Mesodermal cell (in vitro differentiated cells): ENCODE measurements at regions not wholly inside any gene's neighbourhood (a gene's known extent, or its start where the extent isn't known, plus 50 kb on each side); places are given as distances from the start of the nearest gene placed in this dataset.
"Not testable (repeated sequence)": the region's sequence is repeated elsewhere in the genome, so short reads cannot be mapped to it uniquely, and the experiment has no call there.

Source experiments
- H3K27ac ChIP-seq: 2 replicates; pipeline ENCODE4 v1.7.0; 2013; ENCODE audit warnings: mild to moderate bottlenecking, low read depth, low read length, moderate library complexity; ENCODE audit not compliant: severe bottlenecking
- H3K36me3 ChIP-seq: 2 replicates; pipeline ENCODE4 v1.7.1; 2013; ENCODE audit warnings: mild to moderate bottlenecking, low read length, moderate library complexity; ENCODE audit not compliant: control insufficient read depth, insufficient read depth
- H3K4me1 ChIP-seq: one replicate; pipeline ENCODE4 v1.7.1; 2013; ENCODE audit warnings: mild to moderate bottlenecking, low read length; ENCODE audit not compliant: insufficient read depth, control insufficient read depth, poor library complexity, severe bottlenecking
- H3K4me3 ChIP-seq: 2 replicates; pipeline ENCODE4 v1.7.0; 2013; ENCODE audit warnings: low read length, control low read depth, mild to moderate bottlenecking; ENCODE audit not compliant: insufficient read depth, poor library complexity, severe bottlenecking; ENCODE audit errors: extremely low read depth
- H3K9me3 ChIP-seq: 2 replicates; pipeline ENCODE4 v1.7.1; 2013; ENCODE audit warnings: mild to moderate bottlenecking, low read length, moderate library complexity; ENCODE audit not compliant: control insufficient read depth
- whole genome bisulfite sequencing, 2 experiments: methylation state at CpG; one replicate each; pipeline ENCODE4 v1.1.5; 2013; ENCODE audit warnings: missing lambda C conversion rate in 2 of 2; ENCODE audit not compliant: insufficient coverage in 2 of 2; 5-methylcytosine and 5-hydroxymethylcytosine counted together

GRCh38 chr2:44051593-44052347, 56.0 kb upstream of the LRPPRC start:
- no peaks in the 10 kb centered on the region for H3K9me3 ChIP-seq
- H3K27ac ChIP-seq, result no peak overlapping the region
- no peaks in the 10 kb centered on the region for H3K36me3 ChIP-seq
- WGBS, 2 experiments, result 17 to 75% methylated on average over 1 of the region's 7 CpGs
- H3K4me1 ChIP-seq, result peaks cover 3% of the 10 kb centered on the region
- no peak overlapping the region for H3K4me3 ChIP-seq

GRCh38 chr2:44052584-44052983, 56.8 kb upstream of the LRPPRC start:
- Histone ChIP-seq H3K9me3 (no peaks in the 10 kb centered on the region), H3K36me3 (no peaks in the 10 kb centered on the region), H3K27ac (no peak overlapping the region), H3K4me3 (no peak overlapping the region), H3K4me1 (peaks cover 3% of the 10 kb centered on the region)
- WGBS, 2 experiments, result 90 to 92% methylated on average over 3 to 6 of the region's 8 CpGs

DNA sequence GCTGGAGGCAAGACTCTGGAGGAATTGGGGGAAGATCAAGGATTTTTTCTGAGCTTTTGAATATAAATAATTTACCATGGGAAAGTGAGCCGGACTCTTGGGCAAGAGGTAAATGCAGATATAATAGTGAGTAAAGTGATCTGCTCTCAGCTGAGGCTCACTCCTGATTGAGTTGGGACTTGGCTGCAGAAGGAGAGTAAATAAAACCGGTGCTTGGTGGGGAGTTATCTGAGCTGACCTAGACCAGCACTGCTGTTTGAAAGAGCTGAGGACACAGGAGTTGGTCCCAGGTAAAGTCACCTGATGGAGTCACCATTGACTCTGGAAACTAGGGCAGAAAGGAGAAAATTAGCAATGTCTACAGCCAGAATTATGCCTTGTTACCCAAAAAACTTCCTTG, 57.3 kb upstream of the LRPPRC start:
- Histone ChIP-seq H3K36me3 (no peaks in the 10 kb centered on the region), H3K4me1 (peaks cover 3% of the 10 kb centered on the region), H3K9me3 (no peaks in the 10 kb centered on the region), H3K4me3 (no peak overlapping the region), H3K27ac (no peak overlapping the region)
- 71 to 88% methylated on average over 2 of the region's 2 CpGs for WGBS, 2 experiments

GRCh38 chr2:44053456-44053855, 57.7 kb upstream of the LRPPRC start:
- no peak overlapping the region for H3K4me3 ChIP-seq
- WGBS, 2 experiments, result no CpG with 5 or more reads among the region's 4 CpGs
- H3K9me3 ChIP-seq, result no peaks in the 10 kb centered on the region
- no peak overlapping the region for H3K27ac ChIP-seq
- H3K4me1 ChIP-seq, result peaks cover 3% of the 10 kb centered on the region
- no peaks in the 10 kb centered on the region for H3K36me3 ChIP-seq

GRCh38 chr2:44055229-44055628, 59.4 kb upstream of the LRPPRC start:
- no peaks in the 10 kb centered on the region for H3K36me3 ChIP-seq
- WGBS, 2 experiments, result no CpG with 5 or more reads among the region's 2 CpGs

DNA sequence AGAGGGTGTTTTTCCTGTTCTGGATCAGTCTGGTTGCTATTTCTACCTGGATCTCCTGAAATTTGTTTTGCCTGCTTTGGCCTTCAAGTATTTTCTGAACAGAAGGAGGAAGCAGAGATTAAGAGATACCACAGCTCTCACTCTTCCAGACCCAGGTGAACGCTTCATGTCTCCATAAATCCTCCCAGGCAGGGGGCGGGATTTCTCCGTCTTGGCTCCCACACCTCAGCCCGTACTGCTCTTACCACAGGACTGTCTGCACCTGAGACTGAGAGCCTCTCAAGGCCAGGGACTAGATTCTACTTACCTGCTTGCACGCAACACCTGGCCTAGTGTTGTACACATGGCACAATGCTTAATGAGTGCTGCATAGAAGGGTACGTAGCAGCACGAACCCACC, 59.9 kb upstream of the LRPPRC start:
- H3K4me3 ChIP-seq, result no peak overlapping the region
- no peaks in the 10 kb centered on the region for H3K36me3 ChIP-seq
- no peak overlapping the region for H3K27ac ChIP-seq
- 88 to 91% methylated on average over 6 to 7 of the region's 7 CpGs for WGBS, 2 experiments
- H3K9me3 ChIP-seq, result no peaks in the 10 kb centered on the region
- peaks cover 3% of the 10 kb centered on the region for H3K4me1 ChIP-seq

More at GRCh38 chr2:44055229-44055628, 59.4 kb upstream of the LRPPRC start:
- Histone ChIP-seq H3K4me1 (peaks cover 3% of the 10 kb centered on the region), H3K9me3 (no peaks in the 10 kb centered on the region), H3K4me3 (no peak overlapping the region), H3K27ac (no peak overlapping the region)

- WGBS, 2 experiments, result 67 to 100% methylated on average over 1 of the region's 2 CpGs
These were observed 61.2 kb upstream of the LRPPRC start for GRCh38 chr2:44056947-44057346.

DNA sequence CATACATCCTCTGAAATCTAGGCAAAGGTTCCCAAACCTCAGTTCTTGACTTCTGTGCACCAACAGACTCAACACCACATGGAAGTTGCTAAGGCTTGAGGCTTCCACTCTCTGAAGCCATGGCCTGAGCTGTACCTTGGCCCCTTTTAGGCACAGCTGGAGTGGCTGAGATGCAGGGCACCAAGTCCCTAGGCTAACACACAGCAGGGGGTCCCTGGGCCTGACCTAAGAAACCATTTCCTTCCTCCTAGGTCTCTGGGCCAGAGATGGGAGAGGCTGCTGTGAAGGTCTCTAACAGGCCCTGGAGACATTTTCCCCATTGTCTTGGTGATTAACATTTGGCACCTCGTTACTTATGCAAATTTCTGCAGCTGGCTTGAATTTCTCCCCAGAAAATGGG, 64.5 kb upstream of the LRPPRC start:
- H3K4me3 ChIP-seq, H3K36me3 ChIP-seq, H3K27ac ChIP-seq, H3K9me3 ChIP-seq, H3K4me1 ChIP-seq: not testable (repeated sequence)
- WGBS, 2 experiments, result 54 to 65% methylated on average over 1 of the region's 1 CpG

More at GRCh38 chr2:44056947-44057346, 61.2 kb upstream of the LRPPRC start:
- Histone ChIP-seq H3K9me3 (no peaks in the 10 kb centered on the region), H3K4me3 (no peak overlapping the region), H3K36me3 (no peaks in the 10 kb centered on the region), H3K4me1 (peaks cover 3% of the 10 kb centered on the region), H3K27ac (no peak overlapping the region)

GRCh38 chr2:44060990-44061389, 65.2 kb upstream of the LRPPRC start:
- H3K4me1 ChIP-seq, result no peaks in the 10 kb centered on the region
- no peaks in the 10 kb centered on the region for H3K9me3 ChIP-seq
- no peaks in the 10 kb centered on the region for H3K36me3 ChIP-seq
- WGBS, 2 experiments, result no CpG with 5 or more reads among the region's 1 CpG
- no peak overlapping the region for H3K4me3 ChIP-seq
- H3K27ac ChIP-seq, result no peak overlapping the region

DNA sequence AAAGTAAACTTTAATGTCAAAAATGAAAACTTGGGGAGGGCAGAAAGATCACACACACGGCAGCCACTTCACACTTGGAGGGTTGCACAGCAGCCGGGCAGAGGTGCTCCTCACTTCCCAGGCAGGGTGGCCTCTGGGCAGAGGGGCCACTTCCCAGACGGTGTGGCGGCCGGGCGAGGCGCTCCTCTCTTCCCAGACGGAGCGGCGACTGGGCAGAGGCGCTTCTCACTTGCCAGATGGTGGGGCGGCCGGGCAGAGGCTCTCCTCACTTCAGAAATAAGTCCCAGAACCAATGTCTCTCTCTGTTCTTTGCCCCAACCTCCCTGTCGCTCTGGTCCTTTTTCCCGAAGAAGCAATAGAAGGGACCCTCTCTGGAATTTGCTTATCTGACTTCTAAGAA, 65.7 kb upstream of the LRPPRC start:
- H3K9me3 ChIP-seq, result no peaks in the 10 kb centered on the region
- no peak overlapping the region for H3K27ac ChIP-seq
- 87 to 94% methylated on average over 9 to 15 of the region's 15 CpGs for WGBS, 2 experiments
- H3K4me1 ChIP-seq, result no peaks in the 10 kb centered on the region
- no peak overlapping the region for H3K4me3 ChIP-seq
- no peaks in the 10 kb centered on the region for H3K36me3 ChIP-seq

DNA sequence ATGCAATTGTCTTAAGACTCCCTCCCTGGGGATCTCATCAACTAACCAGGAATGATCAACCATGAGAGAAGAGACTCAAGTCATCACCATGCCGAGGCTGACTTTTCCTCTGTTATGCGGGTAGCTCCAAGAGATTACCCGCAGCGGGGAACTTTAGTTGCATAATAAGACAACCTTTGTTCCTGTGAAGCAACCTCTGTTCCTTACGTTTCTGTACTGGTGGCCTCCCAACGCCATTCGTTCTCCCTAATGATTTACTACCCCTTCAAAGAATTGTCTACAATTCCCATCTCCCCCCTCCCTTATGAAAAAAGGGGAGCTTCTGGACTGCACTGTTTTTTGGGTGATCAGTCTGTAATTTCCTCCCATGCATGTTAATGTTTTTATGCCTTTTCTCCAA, 66.1 kb upstream of the LRPPRC start:
- H3K4me1 ChIP-seq, result no peaks in the 10 kb centered on the region
- 82 to 84% methylated on average over 5 to 7 of the region's 7 CpGs for WGBS, 2 experiments
- H3K27ac ChIP-seq, result no peak overlapping the region
- no peak overlapping the region for H3K4me3 ChIP-seq
- H3K9me3 ChIP-seq, result no peaks in the 10 kb centered on the region
- H3K36me3 ChIP-seq, result no peaks in the 10 kb centered on the region
